ENCODE measurements at regions not wholly inside any gene's neighbourhood (a gene's known extent, or its start where the extent isn't known, plus 50 kb on each side); places are given as distances from the start of the nearest gene placed in this dataset.

GRCh38 chr5:111676926-111677415 lies 80.0 kb downstream of the NREP start:
- no peak for DNase-seq (ENCODE audit: low read depth, low spot score)

- no peak for DNase-seq (ENCODE audit: low read depth, low spot score)
These were observed 80.5 kb downstream of the NREP start for GRCh38 chr5:111676466-111676865.

GRCh38 chr5:111675201-111675934 lies 81.6 kb downstream of the NREP start:
- no peak for DNase-seq (ENCODE audit: low read depth, low spot score)

- DNase-seq (ENCODE audit: low read depth, low spot score), result no peak
These were observed 82.9 kb downstream of the NREP start for GRCh38 chr5:111673891-111674626.

GRCh38 chr5:111672099-111672498 lies 84.9 kb downstream of the NREP start:
- DNase-seq (ENCODE audit: low read depth, low spot score), result no peak

GRCh38 chr5:111670826-111671492 lies 86.0 kb downstream of the NREP start:
- DNase-seq (ENCODE audit: low read depth, low spot score), result no peak

GRCh38 chr5:111668477-111669414 lies 88.2 kb downstream of the NREP start:
- DNase-seq (ENCODE audit: low read depth, low spot score), result no peak

GRCh38 chr5:111667128-111667736 lies 89.8 kb downstream of the NREP start:
- no peak for DNase-seq (ENCODE audit: low read depth, low spot score)

- DNase-seq (ENCODE audit: low read depth, low spot score), result no peak
These were observed 100.4 kb downstream of the NREP start for GRCh38 chr5:111656580-111656979.

GRCh38 chr5:111655169-111655924 lies 101.6 kb downstream of the NREP start:
- DNase-seq (ENCODE audit: low read depth, low spot score), result no peak

- no peak for DNase-seq (ENCODE audit: low read depth, low spot score)
These were observed 103.6 kb downstream of the NREP start for GRCh38 chr5:111653408-111653807.

- DNase-seq (ENCODE audit: low read depth, low spot score), result no peak
These were observed 107.5 kb downstream of the NREP start for GRCh38 chr5:111649516-111649915.

GRCh38 chr5:111645303-111645838 lies 111.6 kb downstream of the NREP start:
- DNase-seq (ENCODE audit: low read depth, low spot score), result no peak

GRCh38 chr5:111643499-111643898 lies 113.5 kb downstream of the NREP start:
- DNase-seq (ENCODE audit: low read depth, low spot score), result no peak

- DNase-seq (ENCODE audit: low read depth, low spot score), result no peak
These were observed 115.3 kb downstream of the NREP start for GRCh38 chr5:111641533-111642233.

GRCh38 chr5:111639912-111640311 lies 117.1 kb downstream of the NREP start:
- no peak for DNase-seq (ENCODE audit: low read depth, low spot score)

GRCh38 chr5:111636736-111637135 lies 120.3 kb downstream of the NREP start:
- DNase-seq (ENCODE audit: low read depth, low spot score), result no peak

- DNase-seq (ENCODE audit: low read depth, low spot score), result no peak
These were observed 121.0 kb downstream of the NREP start for GRCh38 chr5:111635916-111636570.

Data from smooth muscle cell of the brain vasculature (primary cell).